Ectodermal cell (in vitro differentiated cells): ENCODE measurements at regions not wholly inside any gene's neighbourhood (a gene's known extent, or its start where the extent isn't known, plus 50 kb on each side); places are given as distances from the start of the nearest gene placed in this dataset.

Experiments used
- H3K27ac ChIP-seq: 2 replicates; pipeline ENCODE4 v1.7.0; 2013; ENCODE audit warnings: mild to moderate bottlenecking, low read depth, low read length; ENCODE audit not compliant: insufficient read depth, poor library complexity, severe bottlenecking
- H3K27me3 ChIP-seq: 2 replicates; pipeline ENCODE4 v1.7.0; 2013; ENCODE audit warnings: mild to moderate bottlenecking, low read length; ENCODE audit not compliant: insufficient read depth, control insufficient read depth, poor library complexity, severe bottlenecking
- H3K36me3 ChIP-seq: one replicate; pipeline ENCODE4 v1.7.0; 2013; ENCODE audit warnings: low read length; ENCODE audit not compliant: control insufficient read depth, insufficient read depth
- H3K4me1 ChIP-seq: one replicate; pipeline ENCODE4 v1.7.0; 2013; ENCODE audit warnings: low read length; ENCODE audit not compliant: control insufficient read depth, insufficient read depth
- H3K4me3 ChIP-seq: 2 replicates; pipeline ENCODE4 v1.7.0; 2013; ENCODE audit warnings: low read depth, low read length, control low read depth; ENCODE audit not compliant: insufficient read depth
- H3K9me3 ChIP-seq: 2 replicates; pipeline ENCODE4 v1.7.0; 2013; ENCODE audit warnings: mild to moderate bottlenecking, low read length, moderate library complexity; ENCODE audit not compliant: control insufficient read depth
- WGBS, 2 experiments: methylation state at CpG; one replicate each; pipeline ENCODE4 v1.1.7; 2013; ENCODE audit warnings: missing lambda C conversion rate in 2 of 2; 5-methylcytosine and 5-hydroxymethylcytosine counted together

DNA sequence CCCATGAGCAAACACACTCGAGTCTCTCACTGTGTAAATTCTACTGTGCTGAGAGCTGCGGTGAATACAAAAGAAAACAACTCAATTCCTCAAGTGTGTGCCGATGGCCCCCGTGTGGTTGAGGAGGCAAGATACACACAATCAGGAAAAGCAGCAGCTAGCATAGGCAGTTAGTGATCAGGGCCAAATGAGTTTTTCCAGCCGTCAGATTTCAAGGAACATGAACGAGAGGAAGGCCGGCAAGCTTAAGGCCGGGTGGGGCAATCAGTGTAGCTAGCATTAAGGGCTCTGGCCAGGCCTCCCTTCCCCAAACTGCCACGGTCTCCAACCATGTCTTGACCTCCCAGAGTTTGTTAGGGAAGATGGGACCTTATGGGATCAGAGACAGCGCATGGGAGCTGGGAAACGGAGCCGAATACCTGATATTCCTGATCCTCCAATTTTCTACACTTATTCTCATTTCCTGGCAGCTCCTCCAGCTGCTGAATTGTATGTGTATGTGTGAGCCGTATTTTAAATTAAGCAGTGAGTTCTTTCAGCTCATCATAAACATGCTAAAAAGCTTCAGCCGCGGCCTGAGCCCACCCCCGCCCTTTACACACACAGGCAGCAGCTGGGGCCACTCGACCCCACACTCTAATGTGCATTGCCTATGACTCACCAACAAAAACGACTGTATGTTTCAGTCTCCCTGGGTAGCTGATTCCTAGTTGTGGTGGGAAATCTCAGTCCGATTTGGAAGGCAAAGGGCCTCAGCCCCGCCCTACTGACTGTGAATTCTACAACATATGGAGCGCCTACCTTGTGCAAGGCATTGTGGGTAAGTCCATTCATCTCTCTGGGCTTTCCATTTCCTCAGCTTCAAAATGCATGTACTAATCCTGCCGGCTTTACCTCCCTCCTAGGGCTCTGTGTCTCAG, 59.9 kb downstream of the RTL9 start:
- no peaks in the 10 kb centered on the region for H3K36me3 ChIP-seq
- H3K27ac ChIP-seq, result no peak overlapping the region
- H3K9me3 ChIP-seq, result no peaks in the 10 kb centered on the region
- WGBS, 2 experiments, result 37 to 56% methylated on average over 18 to 22 of the region's 22 CpGs
- H3K4me3 ChIP-seq, result no peak overlapping the region
- H3K4me1 ChIP-seq, result peaks cover 4% of the 10 kb centered on the region
- H3K27me3 ChIP-seq, result no peaks in the 10 kb centered on the region

DNA sequence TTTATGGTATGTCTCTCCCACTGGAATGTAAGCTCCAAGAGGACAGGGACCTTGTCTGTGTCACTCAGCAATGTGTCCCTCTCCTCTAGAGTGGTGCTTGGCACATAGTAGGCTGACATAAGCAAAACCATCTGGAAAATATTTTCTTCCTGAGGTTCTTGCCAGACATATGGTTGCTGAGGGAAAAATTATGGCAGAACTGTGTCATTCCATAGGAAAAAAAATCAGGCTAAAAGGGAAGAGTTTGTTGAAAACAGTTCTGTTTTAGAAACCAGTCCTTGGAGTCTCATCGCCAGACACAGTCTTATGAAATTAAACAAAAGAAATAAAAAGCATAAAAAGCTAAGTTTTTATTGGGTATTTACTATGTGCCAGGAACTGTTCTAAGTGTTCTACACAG, 60.9 kb downstream of the RTL9 start:
- H3K36me3 ChIP-seq, result no peaks in the 10 kb centered on the region
- peaks cover 4% of the 10 kb centered on the region for H3K4me1 ChIP-seq
- no peaks in the 10 kb centered on the region for H3K27me3 ChIP-seq
- no CpG with 5 or more reads among the region's 1 CpG for WGBS, 2 experiments
- H3K9me3 ChIP-seq, result no peaks in the 10 kb centered on the region
- no peak overlapping the region for H3K27ac ChIP-seq
- H3K4me3 ChIP-seq, result no peak overlapping the region

DNA sequence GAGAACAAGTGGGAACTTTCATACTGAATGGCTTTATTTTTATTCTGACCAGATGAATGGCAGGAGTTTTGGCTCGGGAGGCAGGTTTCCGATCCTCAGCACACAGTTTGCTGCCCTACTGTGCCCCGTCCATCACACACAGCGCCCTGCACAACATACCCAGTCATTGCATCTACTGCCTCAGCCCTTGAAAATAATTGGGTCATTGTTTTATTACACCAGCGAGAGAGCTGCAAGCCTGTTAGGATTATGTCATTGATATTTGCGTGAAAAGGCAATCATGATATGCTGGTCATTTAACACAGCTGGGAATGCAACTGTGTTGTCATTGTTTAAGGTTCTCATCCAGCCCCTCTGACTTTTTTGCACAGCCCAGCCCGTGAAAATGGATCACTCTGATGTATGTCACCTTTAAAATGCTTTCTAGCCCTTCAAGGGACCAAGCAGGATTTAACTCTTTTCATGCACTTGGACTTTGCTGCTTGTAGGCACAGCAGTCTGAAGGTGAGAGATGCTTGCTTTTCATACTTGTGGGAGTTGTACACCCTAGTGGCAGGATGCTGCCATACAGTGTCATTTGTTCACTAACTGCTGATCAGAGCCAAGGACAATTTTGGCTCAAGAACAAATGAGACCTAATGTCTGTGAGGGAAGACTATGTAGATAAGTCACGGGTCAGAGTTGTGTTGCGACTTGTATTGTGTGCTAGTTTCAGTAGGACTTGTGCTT, 62.3 kb downstream of the RTL9 start:
- Histone ChIP-seq H3K27ac (no peak overlapping the region), H3K4me3 (no peak overlapping the region), H3K36me3 (no peaks in the 10 kb centered on the region), H3K27me3 (no peaks in the 10 kb centered on the region), H3K9me3 (no peaks in the 10 kb centered on the region), H3K4me1 (peaks cover 4% of the 10 kb centered on the region)
- 88 to 89% methylated on average over 9 of the region's 9 CpGs for WGBS, 2 experiments

DNA sequence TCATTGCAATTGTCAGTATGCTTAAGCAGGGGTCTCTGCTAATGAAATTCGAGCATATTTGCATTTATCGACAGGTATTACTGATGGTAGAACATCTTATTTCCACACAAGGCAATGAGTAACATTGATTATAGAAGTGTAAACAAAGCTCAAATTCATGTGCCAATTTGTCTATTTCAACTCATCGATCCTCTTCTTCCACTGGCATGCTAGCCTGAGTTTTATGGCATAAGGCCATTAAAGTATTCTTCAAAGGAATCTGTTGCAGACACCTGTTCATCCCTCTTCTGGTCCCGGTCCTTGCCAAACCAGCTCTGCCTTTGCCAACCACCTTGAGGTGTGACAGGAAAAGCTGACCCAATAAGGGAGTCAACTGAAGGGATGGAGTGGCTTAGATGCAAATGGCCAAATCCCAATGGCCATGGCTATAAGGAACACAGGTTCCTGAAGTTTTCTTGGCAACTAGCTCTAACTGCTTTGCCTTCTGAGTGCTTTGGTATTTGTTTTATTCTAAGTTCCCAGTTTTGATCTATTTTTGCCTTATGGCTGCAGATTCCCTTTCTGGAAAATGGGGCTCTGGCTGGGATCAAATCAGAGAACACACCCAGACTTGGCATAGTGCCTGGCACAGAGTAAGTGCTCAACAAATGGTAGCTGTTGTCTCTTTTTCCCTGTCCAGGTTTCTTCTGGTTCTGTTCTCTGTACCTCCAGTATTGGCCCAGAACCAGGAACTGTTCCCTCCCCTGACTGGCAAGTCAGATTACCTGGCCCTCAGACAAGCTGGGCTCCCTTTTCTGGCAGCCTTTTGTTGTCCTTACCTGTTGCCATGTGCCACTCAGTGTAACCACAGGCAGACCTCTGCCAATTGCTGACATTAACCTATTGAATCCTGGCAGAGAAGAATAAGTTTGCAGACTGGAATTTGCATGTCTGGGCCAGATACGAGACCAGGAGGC, 63.1 kb downstream of the RTL9 start:
- WGBS, 2 experiments, result 94 to 96% methylated on average over 4 to 5 of the region's 5 CpGs
- no peak overlapping the region for H3K4me3 ChIP-seq
- no peaks in the 10 kb centered on the region for H3K27me3 ChIP-seq
- peaks cover 4% of the 10 kb centered on the region for H3K4me1 ChIP-seq
- H3K27ac ChIP-seq, result no peak overlapping the region
- no peaks in the 10 kb centered on the region for H3K9me3 ChIP-seq
- no peaks in the 10 kb centered on the region for H3K36me3 ChIP-seq

DNA sequence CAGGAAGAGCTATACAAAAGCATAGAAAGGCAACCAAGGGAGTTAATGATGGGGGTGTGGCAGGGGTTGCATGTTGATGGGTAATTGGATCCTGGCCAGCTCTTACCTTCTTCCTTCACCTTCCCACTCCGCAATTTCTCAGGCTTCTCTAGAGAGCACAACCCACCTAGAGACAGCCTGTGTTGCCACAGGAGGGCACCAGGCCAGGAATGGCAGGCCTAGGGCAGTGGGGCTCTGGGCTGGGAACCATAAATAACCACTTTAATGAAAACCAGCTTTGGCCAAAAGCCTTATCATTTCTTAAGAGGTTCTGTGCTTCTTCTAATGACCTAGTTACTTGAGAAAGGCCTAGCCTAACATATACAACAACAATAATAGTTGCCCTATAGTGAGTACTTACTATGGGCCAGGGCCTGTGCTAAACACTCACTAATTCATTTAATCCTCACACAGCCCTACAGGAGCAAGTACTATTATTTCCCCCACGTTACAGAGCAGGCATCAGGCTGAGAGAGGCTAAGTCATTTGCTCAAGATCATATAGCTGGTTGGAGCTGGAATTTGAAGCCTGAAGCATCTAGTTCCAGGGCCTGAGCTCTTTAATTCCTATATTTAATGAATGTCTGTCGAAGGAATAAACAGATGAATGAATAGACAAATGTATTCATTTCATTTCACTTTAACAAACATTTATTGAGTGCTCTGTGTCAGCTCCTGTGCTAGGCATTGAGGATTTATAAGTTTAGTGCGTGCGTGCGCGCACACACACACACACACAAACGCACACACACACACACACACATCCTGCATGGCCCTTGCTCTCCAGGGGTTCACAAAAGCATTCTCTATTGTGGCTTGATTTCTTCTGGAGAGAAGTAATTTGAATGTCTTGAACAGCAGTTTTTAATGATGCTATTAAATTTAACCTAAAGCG, 66.8 kb downstream of the RTL9 start:
- Histone ChIP-seq H3K4me3 (no peak overlapping the region), H3K9me3 (no peaks in the 10 kb centered on the region), H3K4me1 (no peaks in the 10 kb centered on the region), H3K27me3 (no peaks in the 10 kb centered on the region), H3K36me3 (no peaks in the 10 kb centered on the region), H3K27ac (no peak overlapping the region)
- 82% methylated on average over 7 of the region's 9 CpGs; no CpG with 5 or more reads in 1 of the 2 experiments for WGBS, 2 experiments

DNA sequence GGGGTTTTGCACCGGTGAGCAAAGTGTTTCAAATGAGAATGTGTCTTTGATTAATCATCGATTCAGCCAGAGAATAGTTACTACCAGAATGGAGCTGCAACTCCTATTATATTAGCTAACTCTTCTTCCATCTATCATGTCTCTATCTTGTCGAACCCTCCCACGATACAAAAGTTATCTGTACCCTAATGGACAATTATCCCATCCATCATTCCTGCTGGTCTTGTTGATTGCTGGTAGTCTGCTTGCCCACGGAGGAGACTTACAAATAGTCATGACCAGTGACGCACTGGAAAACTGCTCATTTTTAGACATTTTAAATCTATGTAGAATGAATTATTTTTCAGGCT, 67.5 kb downstream of the RTL9 start:
- H3K4me3 ChIP-seq, result no peak overlapping the region
- no peak overlapping the region for H3K27ac ChIP-seq
- no peaks in the 10 kb centered on the region for H3K4me1 ChIP-seq
- H3K27me3 ChIP-seq, result no peaks in the 10 kb centered on the region
- 95% methylated on average over 4 to 6 of the region's 6 CpGs for WGBS, 2 experiments
- no peaks in the 10 kb centered on the region for H3K9me3 ChIP-seq
- no peaks in the 10 kb centered on the region for H3K36me3 ChIP-seq

DNA sequence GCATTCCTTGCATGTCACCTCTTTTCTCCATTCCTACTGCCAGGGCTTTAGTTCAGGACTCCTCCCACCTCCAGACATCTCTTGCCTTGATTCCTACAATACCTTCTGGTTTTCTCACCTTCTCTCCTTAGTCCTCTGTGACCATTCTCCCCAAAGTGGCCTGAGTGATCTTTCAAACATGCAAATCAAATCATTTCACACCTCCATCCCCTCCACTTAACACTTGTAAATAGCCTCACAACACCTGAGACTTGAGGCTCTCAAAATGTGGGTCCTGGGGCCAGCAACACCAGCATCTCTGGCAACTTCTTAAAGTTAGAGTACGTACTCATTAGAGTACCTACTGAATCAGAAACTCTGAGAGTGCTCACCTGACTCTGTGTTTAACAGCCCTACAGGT, 68.4 kb downstream of the RTL9 start:
- Histone ChIP-seq H3K27me3 (no peaks in the 10 kb centered on the region), H3K4me3 (no peak overlapping the region), H3K9me3 (no peaks in the 10 kb centered on the region), H3K4me1 (no peaks in the 10 kb centered on the region), H3K36me3 (no peaks in the 10 kb centered on the region), H3K27ac (no peak overlapping the region)
- WGBS, 2 experiments, result 91 to 93% methylated on average over 1 of the region's 1 CpG

DNA sequence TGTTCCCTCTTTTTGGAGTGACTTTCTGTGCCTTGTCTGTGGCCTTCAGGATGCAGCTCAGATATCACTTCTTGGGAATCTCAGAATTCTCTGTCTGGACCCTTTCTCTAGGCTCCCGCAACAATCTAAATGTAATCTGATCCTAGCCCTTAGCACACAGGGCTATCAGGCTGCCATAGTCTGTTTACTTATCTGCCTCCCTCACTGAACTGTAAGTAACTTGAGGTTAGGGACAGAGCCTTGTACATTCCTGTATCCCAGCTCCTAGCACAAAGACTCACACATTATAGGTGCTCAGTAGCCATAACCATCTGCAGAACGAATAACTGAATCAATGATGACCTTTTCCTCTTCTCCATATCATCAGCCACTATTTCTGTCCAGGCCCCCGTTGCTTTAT, 69.5 kb downstream of the RTL9 start:
- Histone ChIP-seq H3K36me3 (no peaks in the 10 kb centered on the region), H3K4me1 (no peaks in the 10 kb centered on the region), H3K9me3 (no peaks in the 10 kb centered on the region), H3K27me3 (no peaks in the 10 kb centered on the region), H3K27ac (no peak overlapping the region), H3K4me3 (no peak overlapping the region)
- WGBS, 2 experiments, result 86% methylated on average over 3 of the region's 3 CpGs

DNA sequence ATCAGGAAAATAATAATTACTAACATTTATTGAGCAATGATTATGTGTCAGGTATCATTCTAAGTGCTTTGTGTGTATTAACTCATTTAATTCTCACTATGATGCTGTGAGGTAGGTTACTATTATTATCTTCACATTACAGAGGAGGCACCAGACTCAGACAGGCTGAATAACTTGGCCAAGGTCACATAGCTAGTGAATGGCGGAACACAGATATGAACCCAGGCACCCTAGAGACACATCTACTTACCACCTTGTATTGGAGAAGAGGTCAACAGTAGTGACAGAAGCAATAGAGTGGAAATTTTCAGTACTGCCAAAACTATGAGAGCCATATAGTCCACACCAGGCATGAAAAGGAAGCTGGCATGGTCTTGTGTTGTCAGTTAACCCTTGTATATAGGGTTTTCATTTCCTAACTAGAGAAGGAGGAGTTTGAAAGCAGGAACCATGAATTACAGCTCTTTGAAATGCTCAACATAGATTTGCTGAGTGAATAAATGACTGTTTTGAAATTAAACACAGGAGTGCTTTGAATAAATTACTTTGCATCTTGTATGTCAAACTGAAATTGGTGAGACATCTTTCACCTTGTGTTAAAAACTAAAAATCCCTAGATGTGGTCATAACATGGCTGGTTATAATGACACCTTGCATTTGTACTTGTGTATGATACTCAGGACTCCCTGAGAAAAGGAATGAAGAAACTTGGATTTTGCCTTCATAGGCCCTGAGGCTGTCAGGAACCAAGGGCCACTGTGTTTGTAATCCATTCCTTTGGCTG, 71.8 kb downstream of the RTL9 start:
- WGBS, 2 experiments, result 83% methylated on average over 1 of the region's 1 CpG; no CpG with 5 or more reads in 1 of the 2 experiments
- Histone ChIP-seq H3K27me3 (no peaks in the 10 kb centered on the region), H3K9me3 (no peaks in the 10 kb centered on the region), H3K36me3 (no peaks in the 10 kb centered on the region), H3K4me1 (no peaks in the 10 kb centered on the region), H3K4me3 (no peak overlapping the region), H3K27ac (no peak overlapping the region)
